ENCODE measurements at regions not wholly inside any gene's neighbourhood (a gene's known extent, or its start where the extent isn't known, plus 50 kb on each side); places are given as distances from the start of the nearest gene placed in this dataset.
"Not testable (repeated sequence)": the region's sequence is repeated elsewhere in the genome, so short reads cannot be mapped to it uniquely, and the experiment has no call there.

GRCh38 chr7:32816409-32816948 lies 75.1 kb downstream of the KBTBD2 start:
- not testable (repeated sequence) for DNase-seq

GRCh38 chr7:32814779-32815178 lies 76.8 kb downstream of the KBTBD2 start:
- not testable (repeated sequence) for DNase-seq

DNA sequence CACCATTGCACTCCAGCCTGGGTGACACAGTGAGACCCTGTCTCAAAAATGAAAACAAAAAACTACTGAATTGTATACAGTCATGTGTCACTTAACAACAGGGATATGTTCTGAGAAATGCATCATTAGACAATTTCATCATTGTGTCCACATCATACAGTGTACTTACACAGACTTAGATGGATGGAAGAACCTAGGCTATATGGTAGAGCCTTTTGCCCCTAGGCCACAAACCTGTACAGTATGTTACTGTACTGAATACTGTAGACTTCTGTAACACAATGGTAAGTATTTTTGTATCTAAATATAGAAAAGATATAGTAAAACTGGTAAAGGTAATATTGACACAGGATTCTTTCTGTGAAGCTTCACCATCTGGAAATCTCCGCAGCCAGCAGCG lies 81.7 kb downstream of the KBTBD2 start:
- DNase-seq: no peak

DNA sequence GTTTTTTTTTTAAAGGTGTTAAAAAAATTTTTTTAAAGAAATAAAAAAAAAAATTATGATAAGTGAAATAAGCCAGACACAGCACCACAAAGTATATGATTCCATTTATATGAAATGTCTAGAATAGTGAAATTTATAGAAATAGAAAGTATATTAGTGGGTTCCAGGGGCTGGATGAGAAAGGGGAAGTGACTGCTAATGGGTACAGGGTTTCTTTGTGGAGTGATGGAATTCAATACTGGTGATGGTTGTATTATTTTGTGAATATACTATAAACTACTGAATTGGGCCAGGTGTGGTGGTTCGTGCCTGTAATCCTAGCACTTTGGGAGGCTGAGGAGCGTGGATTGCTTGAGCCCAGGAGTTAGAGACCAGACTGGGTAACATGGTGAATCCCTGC lies 82.2 kb downstream of the KBTBD2 start:
- no peak for DNase-seq

GRCh38 chr7:32803406-32804141 lies 88.0 kb downstream of the KBTBD2 start:
- DNase-seq: peak; percentile 36

GRCh38 chr7:32802305-32802910 lies 89.2 kb downstream of the KBTBD2 start:
- DNase-seq: no peak

DNA sequence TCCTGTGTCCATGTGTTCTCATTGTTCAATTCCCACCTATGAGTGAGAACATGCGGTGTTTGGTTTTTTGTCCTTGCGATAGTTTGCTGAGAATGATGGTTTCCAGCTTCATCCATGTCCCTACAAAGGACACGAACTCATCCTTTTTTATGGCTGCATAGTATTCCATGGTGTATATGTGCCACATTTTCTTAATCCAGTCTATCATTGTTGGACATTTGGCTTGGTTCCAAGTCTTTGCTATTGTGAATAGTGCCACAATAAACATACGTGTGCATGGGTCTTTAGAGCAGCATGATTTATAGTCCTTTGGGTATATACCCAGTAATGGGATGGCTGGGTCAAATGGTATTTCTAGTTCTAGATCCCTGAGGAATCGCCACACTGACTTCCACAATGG lies 98.5 kb downstream of the KBTBD2 start:
- not testable (repeated sequence) for DNase-seq

DNA sequence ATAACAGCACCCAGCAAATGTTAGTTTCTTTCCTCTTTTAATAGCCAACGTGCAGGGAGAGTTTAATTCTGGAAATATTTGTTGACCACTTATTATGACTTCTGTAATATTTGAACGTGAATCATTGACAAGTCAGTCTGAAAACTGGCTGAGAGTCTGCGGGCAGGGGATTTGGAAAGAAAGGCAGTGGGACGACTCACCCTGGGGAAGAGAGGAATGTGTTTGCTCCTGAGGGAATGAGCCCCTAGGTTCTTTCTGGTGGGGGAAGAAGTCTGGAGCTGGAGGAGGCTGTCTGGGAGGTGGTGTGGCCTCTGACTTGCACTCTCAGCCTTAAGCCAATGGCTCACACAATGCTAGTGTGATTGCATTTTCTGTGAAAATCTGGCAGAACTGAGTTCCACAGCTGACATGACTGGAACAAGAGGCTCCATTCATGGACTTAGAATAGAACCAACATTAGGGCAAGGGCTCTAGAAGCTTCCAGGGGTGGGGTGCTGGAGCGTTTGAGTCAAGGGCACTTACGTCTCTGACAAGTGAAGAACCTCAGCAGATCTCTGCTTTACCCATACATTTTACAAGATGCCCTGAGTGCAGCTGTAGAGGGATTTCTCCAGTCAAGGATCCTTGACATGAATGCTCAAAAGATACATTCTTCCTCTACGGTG lies 100.7 kb downstream of the KBTBD2 start:
- DNase-seq: not testable (repeated sequence)

- DNase-seq: not testable (repeated sequence)
Observed at GRCh38 chr7:32789266-32789665, 102.3 kb downstream of the KBTBD2 start.

DNA sequence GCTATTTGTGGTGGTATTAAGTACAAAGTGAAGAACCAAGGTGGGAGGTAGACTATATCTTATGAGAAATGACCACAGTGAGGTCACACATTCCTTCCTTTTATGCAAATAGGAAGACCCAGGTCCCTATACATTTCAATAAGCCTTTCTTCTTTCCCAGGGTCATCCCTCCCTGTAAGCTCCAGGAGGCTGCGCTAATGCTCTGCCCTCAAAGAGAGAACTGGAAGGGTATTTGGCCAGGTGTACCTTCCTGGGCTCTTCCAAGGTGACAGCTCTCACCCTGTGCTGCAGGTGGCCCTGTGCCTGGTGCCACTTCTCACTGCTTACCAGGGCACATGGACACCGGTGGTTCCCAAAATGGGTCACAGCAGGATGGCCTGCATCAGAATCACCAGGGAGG lies 103.4 kb downstream of the KBTBD2 start:
- DNase-seq: not testable (repeated sequence)

- not testable (repeated sequence) for DNase-seq
Observed at GRCh38 chr7:32785365-32785944, 106.1 kb downstream of the KBTBD2 start.

GRCh38 chr7:32779895-32780294 lies 111.7 kb downstream of the KBTBD2 start:
- DNase-seq: not testable (repeated sequence)

DNA sequence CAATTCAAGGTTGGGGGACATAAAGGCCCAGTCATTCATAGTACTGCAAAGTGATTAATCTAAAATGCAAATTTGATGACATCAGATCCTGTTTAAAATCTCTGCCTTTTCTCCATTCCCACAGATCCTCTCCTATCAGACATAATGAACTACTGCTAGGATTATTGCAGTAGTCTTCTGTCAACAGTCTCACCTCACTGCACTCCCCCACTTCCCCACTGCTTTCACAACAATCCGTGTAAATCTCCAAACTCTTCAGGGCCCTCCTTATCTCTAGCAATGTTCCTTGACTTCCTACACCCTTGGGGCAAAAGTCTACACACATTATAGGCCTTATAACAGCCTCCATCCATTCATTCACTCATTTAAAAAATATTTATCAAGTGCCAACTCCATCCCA lies 112.4 kb downstream of the KBTBD2 start:
- no peak for DNase-seq

DNA sequence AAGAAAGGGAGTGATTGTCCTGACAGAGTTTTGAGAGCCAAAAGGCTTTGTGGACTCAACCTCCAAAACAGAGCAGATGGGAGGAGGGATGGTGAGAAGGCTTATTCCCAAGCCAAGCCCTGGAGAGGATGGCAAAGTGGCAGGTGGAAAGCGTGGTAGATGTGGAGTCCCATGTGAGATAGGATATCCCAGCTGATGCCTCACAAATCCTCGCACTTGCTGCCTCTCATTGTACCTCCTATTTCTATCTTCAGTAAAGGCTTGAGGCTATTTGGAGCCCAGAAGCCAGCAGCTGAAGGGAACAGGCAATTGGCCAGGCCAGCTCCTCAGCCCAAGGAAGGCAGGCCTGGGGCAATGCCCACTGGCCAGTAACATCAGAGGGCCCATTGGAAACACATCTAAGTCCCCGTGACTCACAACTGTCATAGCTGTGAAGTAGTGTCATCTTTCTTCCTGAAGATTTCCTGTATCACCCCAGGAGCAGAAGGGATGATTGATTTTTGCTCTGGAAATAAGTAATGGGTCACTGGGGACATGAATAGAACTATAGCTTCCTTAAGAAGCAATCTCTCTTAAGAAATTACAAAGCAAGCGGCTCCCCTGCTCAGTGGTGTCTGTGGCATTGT lies 114.4 kb downstream of the KBTBD2 start:
- not testable (repeated sequence) for DNase-seq

DNA sequence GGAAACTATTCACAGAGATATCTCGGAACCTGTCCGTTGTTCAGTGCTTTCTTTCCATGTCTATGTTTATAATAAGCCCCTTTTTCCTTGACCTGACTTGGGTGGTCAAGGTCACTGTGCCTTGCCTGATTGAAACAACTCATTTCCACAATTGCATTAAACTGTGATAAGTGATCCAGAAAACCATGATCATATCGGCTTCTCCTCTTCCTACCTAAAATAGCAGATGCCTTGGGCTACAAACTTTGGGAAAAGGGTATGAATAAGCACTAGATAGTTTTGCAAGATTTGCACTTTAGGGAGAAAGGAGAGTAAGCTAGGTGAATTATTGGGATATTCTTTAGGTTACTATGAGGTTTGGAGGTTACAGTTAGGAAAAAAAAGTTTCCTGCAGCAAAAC lies 115.2 kb downstream of the KBTBD2 start:
- not testable (repeated sequence) for DNase-seq

DNA sequence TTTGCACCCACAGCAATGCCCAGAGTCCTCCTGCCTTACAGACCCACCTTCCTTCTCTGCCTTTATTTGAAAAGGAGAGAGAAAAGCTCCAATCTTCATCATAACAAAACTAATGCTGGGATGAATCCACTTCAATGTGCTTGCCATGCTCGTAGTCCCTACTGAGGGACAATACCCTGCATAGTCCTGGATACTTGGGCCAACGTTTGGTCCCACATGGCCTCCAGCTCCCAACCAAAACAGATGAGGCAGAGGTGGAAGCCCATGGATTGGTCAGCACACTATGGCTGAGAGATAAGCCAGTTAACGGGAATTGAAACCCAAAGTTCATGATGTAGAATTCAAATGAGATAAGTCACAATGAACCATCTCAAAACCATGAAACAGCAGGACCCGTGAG lies 115.8 kb downstream of the KBTBD2 start:
- not testable (repeated sequence) for DNase-seq

DNA sequence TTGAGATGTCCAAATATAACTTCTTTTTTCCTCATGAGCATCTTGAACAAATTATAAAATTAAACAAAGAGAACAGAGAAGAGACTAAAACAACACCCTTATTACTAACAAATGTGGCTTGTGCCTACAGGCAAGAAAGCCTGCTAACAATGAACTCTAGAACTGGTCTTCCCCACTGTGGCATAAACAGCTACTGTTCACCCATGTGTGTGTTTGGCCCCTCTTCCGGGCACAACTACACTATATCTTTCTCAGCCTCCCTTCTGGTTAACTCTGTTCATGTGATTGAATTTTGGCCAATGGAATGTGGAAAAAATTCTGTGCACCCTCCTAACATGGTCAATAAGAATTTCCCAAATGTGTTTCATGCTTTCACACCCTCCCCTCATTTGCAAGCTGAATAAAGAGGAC lies 117.0 kb downstream of the KBTBD2 start:
- DNase-seq: no peak

DNA sequence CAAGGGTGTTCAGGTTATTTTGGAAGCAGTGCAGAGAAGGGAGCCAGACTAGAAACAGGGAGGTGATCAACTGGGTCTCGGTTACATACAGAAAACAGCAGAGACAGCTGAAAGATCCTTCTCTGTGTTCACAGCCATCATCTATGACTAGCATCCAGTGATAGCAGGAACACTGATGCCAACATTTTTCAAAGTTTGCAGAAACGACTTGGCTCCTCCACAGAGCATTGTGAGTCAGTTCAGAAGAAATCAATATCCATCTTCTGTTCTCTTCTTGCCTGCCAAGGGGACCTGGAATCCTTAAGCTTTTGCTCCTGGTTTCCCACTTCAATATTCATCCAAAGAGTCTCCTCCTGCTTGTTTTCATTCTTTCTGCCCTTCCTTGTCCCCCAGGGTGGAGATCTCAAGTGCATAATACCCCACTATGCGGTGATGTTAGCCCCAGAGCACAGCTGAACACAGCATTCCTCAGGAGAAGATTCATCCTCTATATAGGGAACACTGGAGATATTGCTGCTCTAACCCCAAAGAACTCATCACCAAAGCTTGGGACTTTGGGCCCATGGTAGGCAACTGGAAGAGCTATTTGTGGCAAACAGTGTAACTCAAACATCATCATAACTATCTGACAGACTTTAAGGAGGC lies 122.6 kb downstream of the KBTBD2 start:
- not testable (repeated sequence) for DNase-seq

GRCh38 chr7:32768338-32768737 lies 123.2 kb downstream of the KBTBD2 start:
- DNase-seq: not testable (repeated sequence)

GRCh38 chr7:32765649-32766251 lies 125.8 kb downstream of the KBTBD2 start:
- peak; percentile 54 for DNase-seq

DNA sequence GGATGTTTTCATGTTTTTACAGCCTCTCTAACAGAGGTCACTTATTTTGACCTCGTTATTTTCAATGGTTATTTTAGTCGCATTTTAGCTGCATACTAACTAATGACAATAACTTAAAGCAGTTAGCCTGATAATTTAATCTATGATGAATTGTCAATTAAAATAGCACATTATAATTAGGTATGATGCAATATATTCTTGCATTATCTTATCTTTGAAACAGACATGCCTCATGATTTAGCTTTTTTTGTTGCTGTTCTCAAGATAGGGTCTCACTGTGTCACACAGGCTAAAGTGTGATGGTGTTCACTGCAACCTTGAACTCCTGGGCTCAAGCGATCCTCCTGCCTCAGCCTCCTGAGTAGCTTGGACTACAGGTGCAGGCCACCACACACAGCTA lies 126.4 kb downstream of the KBTBD2 start:
- peak; percentile 20 for DNase-seq

DNA sequence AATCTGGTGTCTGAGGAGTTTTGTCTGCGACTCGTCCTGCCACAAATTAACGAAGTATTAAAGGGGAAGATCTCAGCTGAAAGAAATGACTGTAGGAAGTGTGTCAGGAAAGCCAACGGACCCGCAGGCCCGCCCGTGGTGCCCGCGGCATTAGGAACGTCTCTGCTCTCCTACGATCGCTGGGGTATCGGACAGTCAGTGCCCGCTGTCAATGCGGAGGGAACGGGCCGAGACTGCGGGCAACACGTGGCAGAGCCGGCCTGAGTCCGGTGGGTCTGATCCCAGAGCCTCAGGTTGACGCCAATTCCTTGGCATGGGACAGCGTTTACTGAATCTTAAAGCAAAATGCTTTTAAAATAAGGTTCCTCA lies 128.7 kb downstream of the KBTBD2 start:
- no peak for DNase-seq
